Esophagus muscularis mucosa (tissue), 4 donors: ENCODE measurements at regions not wholly inside any gene's neighbourhood (a gene's known extent, or its start where the extent isn't known, plus 50 kb on each side); places are given as distances from the start of the nearest gene placed in this dataset.

Experiments used
- EP300 ChIP-seq: sonication (generic); formaldehyde crosslinking; IDR thresholded peaks from one replicate; pipeline ENCODE4 v1.6.1; 2017; ENCODE audit warnings: antibody characterized with exemption
- POLR2A ChIP-seq: fragments of 450-650 bp; IDR thresholded peaks from one replicate; pipeline ENCODE4 v1.6.1; 2017; ENCODE audit warnings: antibody characterized with exemption, moderate library complexity, mild to moderate bottlenecking, low read depth
- POLR2AphosphoS5 ChIP-seq, 2 donors: sonication (generic); formaldehyde crosslinking; IDR thresholded peaks; one replicate each; pipeline ENCODE4 v1.6.1; 2017; ENCODE audit warnings: antibody characterized with exemption in 2 of 2
- TF ChIP-seq, protein P1 (sequence below), 3 experiments: fragments of 200-600 bp in 2 of 3; fragments of 450-650 bp in 1 of 3; sonication (generic) in 2 of 3; IDR thresholded peaks; one replicate each; pipeline ENCODE4 v1.5.1; 2017 to 2019; ENCODE audit warnings: antibody characterized with exemption in 3 of 3, mild to moderate bottlenecking in 2 of 3, moderate library complexity in 1 of 3

GRCh38 chr17:68657166-68657565, 56.0 kb upstream of the FAM20A start:
- TF ChIP-seq POLR2A (no peak), POLR2AphosphoS5 (IDR thresholded peaks at IDR 0.05) (no peak), EP300 (no peak)
- TF ChIP-seq, protein P1, sequence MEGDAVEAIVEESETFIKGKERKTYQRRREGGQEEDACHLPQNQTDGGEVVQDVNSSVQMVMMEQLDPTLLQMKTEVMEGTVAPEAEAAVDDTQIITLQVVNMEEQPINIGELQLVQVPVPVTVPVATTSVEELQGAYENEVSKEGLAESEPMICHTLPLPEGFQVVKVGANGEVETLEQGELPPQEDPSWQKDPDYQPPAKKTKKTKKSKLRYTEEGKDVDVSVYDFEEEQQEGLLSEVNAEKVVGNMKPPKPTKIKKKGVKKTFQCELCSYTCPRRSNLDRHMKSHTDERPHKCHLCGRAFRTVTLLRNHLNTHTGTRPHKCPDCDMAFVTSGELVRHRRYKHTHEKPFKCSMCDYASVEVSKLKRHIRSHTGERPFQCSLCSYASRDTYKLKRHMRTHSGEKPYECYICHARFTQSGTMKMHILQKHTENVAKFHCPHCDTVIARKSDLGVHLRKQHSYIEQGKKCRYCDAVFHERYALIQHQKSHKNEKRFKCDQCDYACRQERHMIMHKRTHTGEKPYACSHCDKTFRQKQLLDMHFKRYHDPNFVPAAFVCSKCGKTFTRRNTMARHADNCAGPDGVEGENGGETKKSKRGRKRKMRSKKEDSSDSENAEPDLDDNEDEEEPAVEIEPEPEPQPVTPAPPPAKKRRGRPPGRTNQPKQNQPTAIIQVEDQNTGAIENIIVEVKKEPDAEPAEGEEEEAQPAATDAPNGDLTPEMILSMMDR (IDR thresholded peaks at IDR 0.05): no peak
